ENCODE measurements at regions not wholly inside any gene's neighbourhood (a gene's known extent, or its start where the extent isn't known, plus 50 kb on each side); places are given as distances from the start of the nearest gene placed in this dataset.
"Not testable (repeated sequence)": the region's sequence is repeated elsewhere in the genome, so short reads cannot be mapped to it uniquely, and the experiment has no call there.

- no peaks in the 10 kb centered on the region for H3K36me3 ChIP-seq
- H3K4me3 ChIP-seq = no peak overlapping the region
- DNase-seq = no peak
- no peaks in the 10 kb centered on the region for H3K27me3 ChIP-seq
- H3K9me3 ChIP-seq = no peaks in the 10 kb centered on the region
These were observed 557.2 kb downstream of the TOX3 start for GRCh38 chr16:51989637-51990230.

GRCh38 chr16:51988977-51989376 lies 558.0 kb downstream of the TOX3 start:
- DNase-seq = no peak
- H3K36me3 ChIP-seq = no peaks in the 10 kb centered on the region
- no peaks in the 10 kb centered on the region for H3K27me3 ChIP-seq
- no peak overlapping the region for H3K4me3 ChIP-seq
- no peaks in the 10 kb centered on the region for H3K9me3 ChIP-seq

GRCh38 chr16:51987519-51987918 lies 559.4 kb downstream of the TOX3 start:
- Histone ChIP-seq H3K4me3 (no peak overlapping the region), H3K36me3 (no peaks in the 10 kb centered on the region), H3K27me3 (no peaks in the 10 kb centered on the region), H3K9me3 (no peaks in the 10 kb centered on the region)
- no peak for DNase-seq

DNA sequence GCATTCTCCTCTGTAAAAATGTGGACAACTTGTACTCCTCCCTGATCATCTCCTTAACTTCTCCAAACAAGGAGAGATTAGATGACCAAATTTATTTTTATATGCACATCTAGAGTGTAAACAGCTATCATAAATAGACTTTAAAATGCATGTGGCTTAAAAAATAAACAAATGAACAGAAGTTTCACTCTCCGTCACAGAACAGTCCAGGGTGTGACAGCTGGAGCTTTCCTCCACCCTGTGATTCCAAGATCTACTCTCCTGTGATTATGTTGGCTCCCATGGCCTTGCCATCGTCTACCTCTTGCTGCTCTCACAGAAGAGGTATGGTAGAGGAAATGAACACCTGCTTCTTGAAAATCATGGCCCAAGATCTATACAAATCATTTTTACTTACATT lies 560.2 kb downstream of the TOX3 start:
- no peak for DNase-seq
- no peaks in the 10 kb centered on the region for H3K9me3 ChIP-seq
- H3K4me3 ChIP-seq = no peak overlapping the region
- H3K36me3 ChIP-seq = no peaks in the 10 kb centered on the region
- H3K27me3 ChIP-seq = no peaks in the 10 kb centered on the region

- Histone ChIP-seq H3K4me3 (no peak overlapping the region), H3K27me3 (no peaks in the 10 kb centered on the region), H3K9me3 (no peaks in the 10 kb centered on the region), H3K36me3 (no peaks in the 10 kb centered on the region)
- DNase-seq = no peak
These were observed 560.6 kb downstream of the TOX3 start for GRCh38 chr16:51986301-51986700.

DNA sequence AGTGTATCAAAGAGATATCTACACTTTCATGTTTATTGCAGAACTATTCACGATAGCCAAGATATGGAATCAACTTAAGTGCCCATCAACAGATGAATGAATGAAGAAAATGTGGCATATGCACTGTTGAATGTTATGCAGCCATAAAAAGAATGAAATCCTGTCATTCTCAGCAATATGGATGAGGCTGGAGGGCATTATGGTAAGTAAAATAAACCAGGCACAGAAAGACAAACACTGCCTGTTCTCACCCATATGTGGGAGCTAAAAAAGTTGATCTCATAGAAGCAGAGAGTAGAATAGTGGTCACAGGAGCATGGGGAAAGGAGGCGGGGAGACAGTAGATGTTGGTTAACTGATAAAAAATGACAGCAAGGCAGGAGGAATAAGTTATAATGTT lies 561.8 kb downstream of the TOX3 start:
- Histone ChIP-seq H3K27me3 (no peaks in the 10 kb centered on the region), H3K4me3 (no peak overlapping the region), H3K36me3 (no peaks in the 10 kb centered on the region), H3K9me3 (no peaks in the 10 kb centered on the region)
- DNase-seq = no peak

DNA sequence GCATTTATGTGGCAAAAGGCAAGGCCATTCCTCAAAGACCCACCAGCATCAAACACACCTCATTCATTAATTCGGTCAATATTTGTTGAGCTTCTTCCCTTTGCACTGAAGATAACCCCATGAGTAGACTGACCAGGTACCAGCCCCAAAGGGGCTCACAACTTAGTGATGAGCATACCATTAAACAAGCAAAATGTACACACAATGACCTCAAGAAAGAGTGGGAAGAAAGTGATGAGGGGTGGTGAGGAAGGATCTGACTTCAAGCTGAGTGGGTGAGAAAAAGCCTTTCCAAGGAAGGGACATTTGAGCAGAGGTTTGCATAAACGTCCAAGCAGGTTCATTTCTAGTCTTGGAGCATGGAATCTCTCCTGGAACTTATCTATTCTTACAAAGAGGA lies 562.5 kb downstream of the TOX3 start:
- Histone ChIP-seq H3K36me3 (no peaks in the 10 kb centered on the region), H3K27me3 (no peaks in the 10 kb centered on the region), H3K9me3 (no peaks in the 10 kb centered on the region), H3K4me3 (no peak overlapping the region)
- DNase-seq = no peak

- Histone ChIP-seq H3K27me3 (no peaks in the 10 kb centered on the region), H3K36me3 (no peaks in the 10 kb centered on the region), H3K9me3 (no peaks in the 10 kb centered on the region; the same call in 1 of the 2 replicates), H3K4me3 (no peak overlapping the region)
- peak; percentile 33 for DNase-seq
These were observed 563.9 kb downstream of the TOX3 start for GRCh38 chr16:51982715-51983680.

GRCh38 chr16:51981725-51982124 lies 565.2 kb downstream of the TOX3 start:
- Histone ChIP-seq H3K9me3 (no peaks in the 10 kb centered on the region; the same call in 1 of the 2 replicates), H3K36me3 (no peaks in the 10 kb centered on the region), H3K27me3 (no peaks in the 10 kb centered on the region), H3K4me3 (no peak overlapping the region)
- no peak for DNase-seq

DNA sequence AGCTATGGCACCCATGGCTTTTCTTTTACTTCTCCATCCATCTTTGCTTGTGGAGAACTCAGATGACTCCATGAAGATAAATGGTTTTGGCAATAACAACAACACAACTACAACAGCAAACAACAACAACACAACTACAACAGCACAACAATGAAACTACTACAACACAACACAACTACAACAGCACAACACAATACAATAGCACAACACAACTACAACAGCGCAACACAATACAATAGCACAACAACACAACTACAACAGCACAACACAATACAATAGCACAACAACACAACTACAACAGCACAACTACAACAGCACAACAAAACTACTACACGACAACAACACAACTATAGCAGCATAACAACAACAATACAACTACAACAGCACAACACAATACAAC lies 569.4 kb downstream of the TOX3 start:
- H3K9me3 ChIP-seq, H3K27me3 ChIP-seq, H3K36me3 ChIP-seq, DNase-seq, H3K4me3 ChIP-seq: not testable (repeated sequence)

DNA sequence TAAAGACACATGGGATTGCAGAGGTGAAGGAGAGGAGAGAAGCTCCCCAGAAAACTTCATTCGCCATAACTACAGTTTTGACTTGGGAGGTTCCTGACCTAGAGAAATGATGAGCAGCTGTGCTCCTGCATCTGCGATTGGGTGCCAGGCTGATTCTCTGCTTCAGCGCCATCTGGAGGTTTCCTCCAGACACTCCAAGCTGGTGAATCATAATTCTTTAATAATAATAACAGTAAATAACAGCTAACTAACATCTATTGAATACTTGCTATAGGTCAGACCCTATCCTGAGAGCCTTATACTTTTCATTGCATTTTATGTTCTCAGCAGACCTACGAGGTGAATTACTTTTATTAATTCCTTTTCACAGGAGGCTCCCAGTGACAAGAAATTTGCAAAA lies 575.8 kb downstream of the TOX3 start:
- peak; percentile 42 for DNase-seq
- Histone ChIP-seq H3K4me3 (no peak overlapping the region), H3K9me3 (no peaks in the 10 kb centered on the region), H3K36me3 (no peaks in the 10 kb centered on the region), H3K27me3 (no peaks in the 10 kb centered on the region)

DNA sequence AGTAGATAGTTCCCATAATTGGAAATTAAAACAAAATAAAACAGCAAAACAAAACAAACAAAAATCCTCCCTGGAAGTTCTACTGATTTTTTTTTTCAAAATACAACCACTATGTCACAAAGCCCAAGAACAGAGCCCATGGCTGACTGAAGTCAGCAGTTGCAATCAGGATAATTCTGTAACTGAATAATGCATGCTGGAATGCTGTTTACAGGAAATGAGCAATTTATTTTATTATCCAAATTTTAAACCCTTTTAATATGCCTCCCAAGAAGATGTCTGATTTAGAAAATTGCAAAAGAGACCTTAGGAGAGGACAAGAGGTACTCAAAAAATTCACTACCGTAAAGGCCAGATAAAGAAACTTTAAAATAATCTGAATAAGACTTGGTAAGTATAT lies 578.2 kb downstream of the TOX3 start:
- Histone ChIP-seq H3K4me3 (no peak overlapping the region), H3K27me3 (no peaks in the 10 kb centered on the region), H3K36me3 (no peaks in the 10 kb centered on the region), H3K9me3 (no peaks in the 10 kb centered on the region)
- no peak for DNase-seq

DNA sequence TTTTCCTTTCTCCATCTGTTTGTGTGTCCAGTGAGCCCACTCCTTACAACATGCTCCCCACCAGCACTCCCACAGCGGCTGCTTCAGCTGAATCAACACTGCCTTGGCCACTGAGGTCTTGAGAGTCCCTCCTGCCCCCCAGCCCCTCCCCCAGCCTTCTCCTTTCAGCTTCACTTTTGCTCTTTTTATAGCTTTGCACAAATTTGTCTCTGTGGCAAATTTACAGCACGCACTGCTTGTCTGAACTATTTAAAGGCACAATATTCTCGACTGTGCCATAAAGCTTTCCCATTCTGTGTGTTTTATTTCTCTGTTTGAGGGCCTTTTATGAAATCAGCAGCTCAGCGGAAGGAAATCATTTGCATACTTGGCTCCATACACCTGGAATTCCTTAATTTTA lies 579.3 kb downstream of the TOX3 start:
- no peaks in the 10 kb centered on the region for H3K9me3 ChIP-seq
- no peak overlapping the region for H3K4me3 ChIP-seq
- no peaks in the 10 kb centered on the region for H3K27me3 ChIP-seq
- no peak for DNase-seq
- H3K36me3 ChIP-seq = no peaks in the 10 kb centered on the region

DNA sequence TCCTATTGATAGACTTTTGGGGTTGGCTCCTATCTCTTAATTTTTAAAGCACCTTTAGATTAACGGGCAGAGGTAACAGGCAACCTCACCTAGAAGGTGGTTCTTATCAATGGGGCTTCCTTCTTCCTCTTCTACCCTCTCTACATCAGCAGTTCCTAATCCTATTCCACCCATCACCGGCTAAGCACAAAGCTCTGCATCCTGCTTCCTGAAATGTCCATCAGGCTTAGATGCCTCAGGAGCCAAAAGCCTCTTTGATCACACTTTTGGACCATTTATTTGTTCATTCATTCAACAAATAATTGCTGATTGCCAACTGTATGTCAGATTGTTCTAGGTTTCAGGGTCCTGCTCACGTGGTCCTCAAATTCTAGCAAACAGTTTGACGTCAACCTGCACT lies 586.0 kb downstream of the TOX3 start:
- H3K27me3 ChIP-seq = no peaks in the 10 kb centered on the region

GRCh38 chr16:51953286-51953985 lies 593.5 kb downstream of the TOX3 start:
- no peak overlapping the region for H3K4me3 ChIP-seq
- no peaks in the 10 kb centered on the region for H3K27me3 ChIP-seq
- no peak for DNase-seq
- no peaks in the 10 kb centered on the region for H3K36me3 ChIP-seq
- H3K9me3 ChIP-seq = no peaks in the 10 kb centered on the region

More for the DNA sequence above, 586.0 kb downstream of the TOX3 start:
- no peak for DNase-seq
- Histone ChIP-seq H3K4me3 (no peak overlapping the region), H3K36me3 (no peaks in the 10 kb centered on the region), H3K9me3 (no peaks in the 10 kb centered on the region)

GRCh38 chr16:51952500-51952899 lies 594.4 kb downstream of the TOX3 start:
- Histone ChIP-seq H3K4me3 (no peak overlapping the region), H3K27me3 (no peaks in the 10 kb centered on the region), H3K36me3 (no peaks in the 10 kb centered on the region), H3K9me3 (no peaks in the 10 kb centered on the region)
- no peak for DNase-seq

DNA sequence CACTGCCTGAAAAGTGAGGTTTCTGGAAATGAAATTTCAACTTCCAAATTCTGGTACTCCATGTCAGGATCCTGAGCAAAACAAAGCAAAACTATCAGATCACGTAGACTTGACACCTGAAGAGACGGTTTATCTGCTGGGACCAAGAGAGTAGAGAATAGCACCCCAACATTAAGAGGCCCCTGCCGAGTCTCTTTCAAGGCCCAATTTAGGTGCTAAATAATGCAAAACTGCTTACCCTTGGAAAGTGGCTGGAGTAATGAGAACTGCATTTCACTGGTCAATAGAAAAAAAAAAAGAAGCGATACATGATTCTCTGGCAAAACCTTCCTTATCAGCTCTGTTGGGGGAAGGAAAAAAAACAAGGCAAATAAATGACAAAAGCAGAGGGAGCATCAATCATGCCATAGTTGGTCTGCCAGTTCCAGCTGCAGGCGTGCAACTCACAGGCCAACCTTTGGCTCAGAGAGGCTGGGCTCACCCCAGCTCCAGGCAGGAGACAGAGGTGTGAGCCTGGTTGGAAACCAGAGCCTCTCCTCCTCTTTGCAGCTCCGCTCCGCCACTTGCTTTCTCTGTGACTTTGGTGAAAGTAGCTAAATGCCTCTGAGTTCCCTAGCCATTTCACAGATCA lies 595.2 kb downstream of the TOX3 start:
- Histone ChIP-seq H3K4me3 (no peak overlapping the region), H3K9me3 (no peaks in the 10 kb centered on the region), H3K36me3 (no peaks in the 10 kb centered on the region), H3K27me3 (no peaks in the 10 kb centered on the region)
- no peak for DNase-seq
